Stomach (tissue), 4 donors: ENCODE measurements at regions not wholly inside any gene's neighbourhood (a gene's known extent, or its start where the extent isn't known, plus 50 kb on each side); places are given as distances from the start of the nearest gene placed in this dataset.

Experiments used
- EP300 ChIP-seq: sonication (generic); formaldehyde crosslinking; IDR thresholded peaks from one replicate; pipeline ENCODE4 v1.6.1; 2017; ENCODE audit warnings: antibody characterized with exemption
- POLR2A ChIP-seq, 4 donors: fragments of 450-650 bp; IDR thresholded peaks; one replicate each; pipeline ENCODE4 v1.6.1; 2016; ENCODE audit warnings: antibody characterized with exemption in 4 of 4, control low read depth in 2 of 4, mild to moderate bottlenecking in 1 of 4, moderate library complexity in 1 of 4
- POLR2AphosphoS5 ChIP-seq, 3 donors: sonication (generic); formaldehyde crosslinking; IDR thresholded peaks; one replicate each; pipeline ENCODE4 v1.6.1; 2016; ENCODE audit warnings: antibody characterized with exemption in 3 of 3
- TF ChIP-seq, protein P1 (sequence below), 7 experiments: fragments of 450-650 bp in 4 of 7; fragments of 200-600 bp in 3 of 7; sonication (generic) in 3 of 7; IDR thresholded peaks; one replicate each; pipeline ENCODE4 v1.5.1; 2016 to 2019; ENCODE audit warnings: antibody characterized with exemption in 7 of 7, control low read depth in 2 of 7, mild to moderate bottlenecking in 1 of 7

DNA sequence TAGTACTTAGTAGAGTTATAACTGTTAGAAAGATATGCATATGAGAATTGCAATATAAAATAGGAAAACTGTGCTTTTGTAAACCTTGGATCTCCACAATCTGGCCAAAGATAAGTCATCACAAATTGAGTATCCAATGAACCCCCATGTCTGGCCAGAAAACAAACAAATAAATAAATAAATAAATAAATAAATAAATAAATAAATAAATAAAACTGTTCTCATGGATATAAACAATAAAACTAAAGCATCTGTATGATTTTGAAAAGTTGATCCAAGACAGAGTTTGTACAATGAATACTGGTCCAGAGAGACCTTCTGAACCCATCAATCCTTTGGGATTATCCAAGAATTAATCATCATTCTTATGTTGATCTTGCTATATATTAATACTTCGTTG lies 367.6 kb upstream of the CDH9 start:
- TF ChIP-seq, protein P1, sequence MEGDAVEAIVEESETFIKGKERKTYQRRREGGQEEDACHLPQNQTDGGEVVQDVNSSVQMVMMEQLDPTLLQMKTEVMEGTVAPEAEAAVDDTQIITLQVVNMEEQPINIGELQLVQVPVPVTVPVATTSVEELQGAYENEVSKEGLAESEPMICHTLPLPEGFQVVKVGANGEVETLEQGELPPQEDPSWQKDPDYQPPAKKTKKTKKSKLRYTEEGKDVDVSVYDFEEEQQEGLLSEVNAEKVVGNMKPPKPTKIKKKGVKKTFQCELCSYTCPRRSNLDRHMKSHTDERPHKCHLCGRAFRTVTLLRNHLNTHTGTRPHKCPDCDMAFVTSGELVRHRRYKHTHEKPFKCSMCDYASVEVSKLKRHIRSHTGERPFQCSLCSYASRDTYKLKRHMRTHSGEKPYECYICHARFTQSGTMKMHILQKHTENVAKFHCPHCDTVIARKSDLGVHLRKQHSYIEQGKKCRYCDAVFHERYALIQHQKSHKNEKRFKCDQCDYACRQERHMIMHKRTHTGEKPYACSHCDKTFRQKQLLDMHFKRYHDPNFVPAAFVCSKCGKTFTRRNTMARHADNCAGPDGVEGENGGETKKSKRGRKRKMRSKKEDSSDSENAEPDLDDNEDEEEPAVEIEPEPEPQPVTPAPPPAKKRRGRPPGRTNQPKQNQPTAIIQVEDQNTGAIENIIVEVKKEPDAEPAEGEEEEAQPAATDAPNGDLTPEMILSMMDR (IDR thresholded peaks at IDR 0.05) = no peak
- TF ChIP-seq POLR2A (IDR thresholded peaks at IDR 0.05) (no peak), POLR2AphosphoS5 (IDR thresholded peaks at IDR 0.05) (no peak), EP300 (no peak)
